Fibroblast of lung (primary cell): ENCODE measurements at regions not wholly inside any gene's neighbourhood (a gene's known extent, or its start where the extent isn't known, plus 50 kb on each side); places are given as distances from the start of the nearest gene placed in this dataset.

ENCODE experiments used
- DNase-seq, 2 donors: peaks; one replicate each; pipeline versions ENCODE4 v3.0.0 to v3.0.0-alpha.2; 2010; ENCODE audit warnings: low read depth in 2 of 2
- H2AFZ ChIP-seq: 2 replicates; pipeline ENCODE4 v1.5.1; 2012; ENCODE audit warnings: low read length, control low read depth, inconsistent platforms
- H3K27ac ChIP-seq: 2 replicates; pipeline ENCODE4 v1.5.1; 2011; ENCODE audit warnings: low read length, control low read depth; ENCODE audit not compliant: insufficient read depth
- H3K27me3 ChIP-seq: 2 replicates; pipeline ENCODE4 v1.5.1; 2011; ENCODE audit warnings: mild to moderate bottlenecking, low read length; ENCODE audit not compliant: control insufficient read depth, insufficient read depth
- H3K36me3 ChIP-seq: 2 replicates; pipeline ENCODE4 v1.5.1; 2011; ENCODE audit warnings: low read length; ENCODE audit not compliant: control insufficient read depth, insufficient read depth
- H3K4me1 ChIP-seq: 2 replicates; pipeline ENCODE4 v1.5.1; 2011; ENCODE audit warnings: low read length; ENCODE audit not compliant: control insufficient read depth, insufficient read depth; ENCODE audit errors: extremely low read depth
- H3K4me2 ChIP-seq: 2 replicates; pipeline ENCODE4 v1.5.1; 2011; ENCODE audit warnings: low read length, control low read depth; ENCODE audit not compliant: insufficient read depth; ENCODE audit errors: extremely low read depth
- H3K4me3 ChIP-seq, 4 experiments: fragments of 200-600 bp in 1 of 4; sonication (generic) in 1 of 4; replicated peaks in 1 of 4; 2 replicates each; pipeline ENCODE4 v1.5.1; 2011 to 2016; ENCODE audit warnings: low read length in 4 of 4, low read depth in 3 of 4, mild to moderate bottlenecking in 3 of 4, control low read depth in 2 of 4, inconsistent platforms in 1 of 4, mixed read lengths in 1 of 4; ENCODE audit not compliant: insufficient read depth in 1 of 4; ENCODE audit errors: control extremely low read depth in 1 of 4
- H3K79me2 ChIP-seq: 2 replicates; pipeline ENCODE4 v1.5.1; 2012; ENCODE audit warnings: mild to moderate bottlenecking, low read length, inconsistent platforms; ENCODE audit not compliant: control insufficient read depth, insufficient read depth
- H3K9ac ChIP-seq: 2 replicates; pipeline ENCODE4 v1.5.1; 2011; ENCODE audit warnings: mild to moderate bottlenecking, low read length, control low read depth; ENCODE audit not compliant: insufficient read depth
- H3K9me3 ChIP-seq: 2 replicates; pipeline ENCODE4 v1.5.1; 2012; ENCODE audit warnings: low read depth, low read length; ENCODE audit not compliant: control insufficient read depth, insufficient read depth
- H4K20me1 ChIP-seq: 2 replicates; pipeline ENCODE4 v1.5.1; 2011; ENCODE audit warnings: low read length; ENCODE audit not compliant: control insufficient read depth, insufficient read depth; ENCODE audit errors: extremely low read depth
- CTCF ChIP-seq, 2 donors: IDR thresholded peaks in 1 of 2; conservative IDR thresholded peaks in 1 of 2; 1 replicate in 1 of 2; 2 replicates in 1 of 2; pipeline ENCODE4 v1.5.1; 2011 to 2012; ENCODE audit warnings: low read length in 2 of 2, control low read depth in 1 of 2, inconsistent platforms in 1 of 2, low read depth in 1 of 2, mild to moderate bottlenecking in 1 of 2
- EZH2 ChIP-seq: IDR thresholded peaks from 2 replicates; pipeline ENCODE4 v1.5.1; 2012; ENCODE audit warnings: low read length, control low read depth, mild to moderate bottlenecking; ENCODE audit errors: missing control alignments

- TF ChIP-seq CTCF (conservative IDR thresholded peaks at IDR 0.05 in 1 of 2, IDR thresholded peaks at IDR 0.05 in 1 of 2; ENCODE audit: low read depth in 1 of 2, low read length in 2 of 2): peak; percentile 88 to 95
- TF ChIP-seq EZH2: no peak
- no peaks in the 10 kb centered on the region for H3K36me3 ChIP-seq
- no peaks in the 10 kb centered on the region for H3K4me1 ChIP-seq
- H4K20me1 ChIP-seq: no peaks in the 10 kb centered on the region
- H3K9ac ChIP-seq: no peak overlapping the region
- H2AFZ ChIP-seq: no peak overlapping the region
- H3K27me3 ChIP-seq: no peaks in the 10 kb centered on the region
- H3K4me3 ChIP-seq: peak overlapping the region in 2 of 4 experiments; percentile 34 to 58
- DNase-seq: peak; percentile 21 to 69
- H3K4me2 ChIP-seq: peak overlapping the region; percentile 0
- no peak overlapping the region for H3K27ac ChIP-seq
- no peaks in the 10 kb centered on the region for H3K79me2 ChIP-seq
- no peaks in the 10 kb centered on the region for H3K9me3 ChIP-seq
Observed at GRCh38 chr19:32041681-32042292, 303.6 kb upstream of the ZNF507 start.

GRCh38 chr19:32047788-32048187, 297.6 kb upstream of the ZNF507 start:
- H3K36me3 ChIP-seq: no peaks in the 10 kb centered on the region
- H3K79me2 ChIP-seq: no peaks in the 10 kb centered on the region
- no peaks in the 10 kb centered on the region for H3K4me1 ChIP-seq
- no peaks in the 10 kb centered on the region for H3K9me3 ChIP-seq
- no peak overlapping the region for H3K27ac ChIP-seq
- H3K27me3 ChIP-seq: no peaks in the 10 kb centered on the region
- DNase-seq: no peak
- no peak overlapping the region for H3K4me2 ChIP-seq
- no peak overlapping the region for H2AFZ ChIP-seq
- TF ChIP-seq EZH2 (no peak), CTCF (conservative IDR thresholded peaks at IDR 0.05 in 1 of 2, IDR thresholded peaks at IDR 0.05 in 1 of 2; ENCODE audit: low read depth in 1 of 2, low read length in 2 of 2) (no peak)
- H3K4me3 ChIP-seq: no peak overlapping the region
- no peak overlapping the region for H3K9ac ChIP-seq
- no peaks in the 10 kb centered on the region for H4K20me1 ChIP-seq

GRCh38 chr19:32053376-32053775, 292.0 kb upstream of the ZNF507 start:
- Histone ChIP-seq H4K20me1 (no peaks in the 10 kb centered on the region), H3K9ac (no peak overlapping the region), H3K9me3 (no peaks in the 10 kb centered on the region), H3K27me3 (no peaks in the 10 kb centered on the region), H3K79me2 (no peaks in the 10 kb centered on the region), H3K4me1 (no peaks in the 10 kb centered on the region), H3K4me2 (no peak overlapping the region), H3K27ac (no peak overlapping the region), H2AFZ (no peak overlapping the region), H3K36me3 (no peaks in the 10 kb centered on the region), H3K4me3 (no peak overlapping the region)
- no peak for DNase-seq
- TF ChIP-seq EZH2 (no peak), CTCF (conservative IDR thresholded peaks at IDR 0.05 in 1 of 2, IDR thresholded peaks at IDR 0.05 in 1 of 2; ENCODE audit: low read depth in 1 of 2, low read length in 2 of 2) (no peak)
